HG02973 (cell line): ENCODE measurements at regions not wholly inside any gene's neighbourhood (a gene's known extent, or its start where the extent isn't known, plus 50 kb on each side); places are given as distances from the start of the nearest gene placed in this dataset.

Experiments
- ATAC-seq: cut with Tn5 transposase; IDR thresholded peaks from one replicate; pipeline ENCODE4 v1.9.1; 2021; ENCODE audit warnings: moderate library complexity; ENCODE audit not compliant: unreplicated experiment

GRCh38 chr17:36813357-36813756, 123.9 kb upstream of the LHX1 start:
- no peak for ATAC-seq

GRCh38 chr17:36813957-36814563, 123.2 kb upstream of the LHX1 start:
- ATAC-seq: no peak

- ATAC-seq: no peak
Observed at GRCh38 chr17:36814958-36815357, 122.3 kb upstream of the LHX1 start.

GRCh38 chr17:36816214-36816906, 120.9 kb upstream of the LHX1 start:
- no peak for ATAC-seq

GRCh38 chr17:36816907-36817288, 120.4 kb upstream of the LHX1 start:
- no peak for ATAC-seq

GRCh38 chr17:36817483-36818048, 119.7 kb upstream of the LHX1 start:
- ATAC-seq: no peak

GRCh38 chr17:36818134-36818825, 119.0 kb upstream of the LHX1 start:
- no peak for ATAC-seq

- ATAC-seq: no peak
Observed at GRCh38 chr17:36823850-36824677, 113.2 kb upstream of the LHX1 start.

- ATAC-seq: no peak
Observed at GRCh38 chr17:36824678-36825101, 112.6 kb upstream of the LHX1 start.

GRCh38 chr17:36825113-36825512, 112.2 kb upstream of the LHX1 start:
- no peak for ATAC-seq

GRCh38 chr17:36825521-36825920, 111.8 kb upstream of the LHX1 start:
- ATAC-seq: no peak

- ATAC-seq: no peak
Observed at GRCh38 chr17:36825951-36826350, 111.3 kb upstream of the LHX1 start.

GRCh38 chr17:36827081-36827480, 110.2 kb upstream of the LHX1 start:
- no peak for ATAC-seq

- ATAC-seq: no peak
Observed at GRCh38 chr17:36829676-36830075, 107.6 kb upstream of the LHX1 start.

GRCh38 chr17:36833279-36833678, 104.0 kb upstream of the LHX1 start:
- no peak for ATAC-seq

- no peak for ATAC-seq
Observed at GRCh38 chr17:36835036-36835435, 102.2 kb upstream of the LHX1 start.

- ATAC-seq: no peak
Observed at GRCh38 chr17:36837195-36837938, 99.9 kb upstream of the LHX1 start.

GRCh38 chr17:36837939-36838272, 99.4 kb upstream of the LHX1 start:
- ATAC-seq: no peak

GRCh38 chr17:36839256-36839655, 98.0 kb upstream of the LHX1 start:
- ATAC-seq: no peak

- no peak for ATAC-seq
Observed at GRCh38 chr17:36840796-36841195, 96.5 kb upstream of the LHX1 start.
